ENCODE measurements at regions not wholly inside any gene's neighbourhood (a gene's known extent, or its start where the extent isn't known, plus 50 kb on each side); places are given as distances from the start of the nearest gene placed in this dataset.
"Not testable (repeated sequence)": the region's sequence is repeated elsewhere in the genome, so short reads cannot be mapped to it uniquely, and the experiment has no call there.

- H3K36me3 ChIP-seq (ENCODE audit: control insufficient read depth, insufficient read depth, low read length); H3K27me3 ChIP-seq (ENCODE audit: control insufficient read depth, insufficient read depth, low read length); DNase-seq (ENCODE audit: low read depth); H3K4me3 ChIP-seq (ENCODE audit: low read depth, low read length); POLR2A ChIA-PET: not testable (repeated sequence)
- TF ChIP-seq CTCF (IDR thresholded peaks at IDR 0.05; ENCODE audit: insufficient read depth, low read depth, low read length) = peak; percentile 30; the same call in 1 of the 2 replicates
- CTCF ChIA-PET = interaction anchor here (1.1 kb wide), 1 partner anchor 294 kb away, joined by 3 read pairs; no protein-coding TSS in a partner anchor
Observed at GRCh38 chr11:23834306-23834705, 662.5 kb upstream of the LUZP2 start.

GRCh38 chr11:23836981-23837380 lies 659.9 kb upstream of the LUZP2 start:
- peak; percentile 7 for DNase-seq (ENCODE audit: low read depth)
- no peak overlapping the region for H3K4me3 ChIP-seq (ENCODE audit: low read depth, low read length)
- H3K27me3 ChIP-seq (ENCODE audit: control insufficient read depth, insufficient read depth, low read length) = no peaks in the 10 kb centered on the region
- ChIA-PET CTCF (no interaction called here), POLR2A (no interaction called here)
- TF ChIP-seq CTCF (IDR thresholded peaks at IDR 0.05; ENCODE audit: insufficient read depth, low read depth, low read length) = no peak
- H3K36me3 ChIP-seq (ENCODE audit: control insufficient read depth, insufficient read depth, low read length) = no peaks in the 10 kb centered on the region

- DNase-seq (ENCODE audit: low read depth) = no peak
- no peak for TF ChIP-seq CTCF (IDR thresholded peaks at IDR 0.05; ENCODE audit: insufficient read depth, low read depth, low read length)
- Histone ChIP-seq H3K4me3 (ENCODE audit: low read depth, low read length) (no peak overlapping the region), H3K27me3 (ENCODE audit: control insufficient read depth, insufficient read depth, low read length) (no peaks in the 10 kb centered on the region), H3K36me3 (ENCODE audit: control insufficient read depth, insufficient read depth, low read length) (no peaks in the 10 kb centered on the region)
- POLR2A ChIA-PET = no interaction called here
- CTCF ChIA-PET = no interaction called here
Observed at GRCh38 chr11:23840872-23841271, 656.0 kb upstream of the LUZP2 start.

GRCh38 chr11:23846902-23847422 lies 649.9 kb upstream of the LUZP2 start:
- Histone ChIP-seq H3K36me3 (ENCODE audit: control insufficient read depth, insufficient read depth, low read length) (no peaks in the 10 kb centered on the region), H3K27me3 (ENCODE audit: control insufficient read depth, insufficient read depth, low read length) (no peaks in the 10 kb centered on the region), H3K4me3 (ENCODE audit: low read depth, low read length) (no peak overlapping the region)
- DNase-seq (ENCODE audit: low read depth) = no peak
- ChIA-PET CTCF (no interaction called here), POLR2A (no interaction called here)
- no peak for TF ChIP-seq CTCF (IDR thresholded peaks at IDR 0.05; ENCODE audit: insufficient read depth, low read depth, low read length)

GRCh38 chr11:23851216-23851615 lies 645.6 kb upstream of the LUZP2 start:
- CTCF ChIA-PET = no interaction called here
- Histone ChIP-seq H3K36me3 (ENCODE audit: control insufficient read depth, insufficient read depth, low read length) (no peaks in the 10 kb centered on the region), H3K27me3 (ENCODE audit: control insufficient read depth, insufficient read depth, low read length) (no peaks in the 10 kb centered on the region), H3K4me3 (ENCODE audit: low read depth, low read length) (no peak overlapping the region)
- POLR2A ChIA-PET = no interaction called here
- no peak for DNase-seq (ENCODE audit: low read depth)
- no peak for TF ChIP-seq CTCF (IDR thresholded peaks at IDR 0.05; ENCODE audit: insufficient read depth, low read depth, low read length)
